ENCODE measurements at regions not wholly inside any gene's neighbourhood (a gene's known extent, or its start where the extent isn't known, plus 50 kb on each side); places are given as distances from the start of the nearest gene placed in this dataset.
"Not testable (repeated sequence)": the region's sequence is repeated elsewhere in the genome, so short reads cannot be mapped to it uniquely, and the experiment has no call there.

- DNase-seq = no peak
Observed at GRCh38 chr13:50460358-50460757, 383.1 kb downstream of the DLEU7 start.

- no peak for DNase-seq
Observed at GRCh38 chr13:50461189-50461588, 382.3 kb downstream of the DLEU7 start.

GRCh38 chr13:50463719-50464118 lies 379.8 kb downstream of the DLEU7 start:
- DNase-seq = no peak

GRCh38 chr13:50464349-50465251 lies 378.9 kb downstream of the DLEU7 start:
- DNase-seq = no peak

- no peak for DNase-seq
Observed at GRCh38 chr13:50466456-50466855, 377.0 kb downstream of the DLEU7 start.

- DNase-seq = no peak
Observed at GRCh38 chr13:50467156-50468110, 376.1 kb downstream of the DLEU7 start.

GRCh38 chr13:50468849-50469669 lies 374.4 kb downstream of the DLEU7 start:
- DNase-seq = no peak

- not testable (repeated sequence) for DNase-seq
Observed at GRCh38 chr13:50473050-50473449, 370.4 kb downstream of the DLEU7 start.

- DNase-seq = no peak
Observed at GRCh38 chr13:50474088-50474662, 369.3 kb downstream of the DLEU7 start.

- DNase-seq = no peak
Observed at GRCh38 chr13:50476577-50477285, 366.8 kb downstream of the DLEU7 start.

GRCh38 chr13:50481936-50482335 lies 361.6 kb downstream of the DLEU7 start:
- no peak for DNase-seq

GRCh38 chr13:50483416-50483815 lies 360.1 kb downstream of the DLEU7 start:
- DNase-seq = no peak

GRCh38 chr13:50484472-50485113 lies 358.9 kb downstream of the DLEU7 start:
- DNase-seq = no peak

GRCh38 chr13:50485979-50486935 lies 357.2 kb downstream of the DLEU7 start:
- DNase-seq = no peak

GRCh38 chr13:50493683-50494082 lies 349.8 kb downstream of the DLEU7 start:
- DNase-seq = no peak

GRCh38 chr13:50494138-50494537 lies 349.4 kb downstream of the DLEU7 start:
- DNase-seq = no peak

- not testable (repeated sequence) for DNase-seq
Observed at GRCh38 chr13:50503212-50503611, 340.3 kb downstream of the DLEU7 start.

GRCh38 chr13:50509167-50509566 lies 334.3 kb downstream of the DLEU7 start:
- no peak for DNase-seq

GRCh38 chr13:50509771-50510441 lies 333.6 kb downstream of the DLEU7 start:
- no peak for DNase-seq
